ENCODE measurements at regions not wholly inside any gene's neighbourhood (a gene's known extent, or its start where the extent isn't known, plus 50 kb on each side); places are given as distances from the start of the nearest gene placed in this dataset.
A peak's percentile ranks its signal among the peaks of the same experiment; 100 is the strongest.

DNA sequence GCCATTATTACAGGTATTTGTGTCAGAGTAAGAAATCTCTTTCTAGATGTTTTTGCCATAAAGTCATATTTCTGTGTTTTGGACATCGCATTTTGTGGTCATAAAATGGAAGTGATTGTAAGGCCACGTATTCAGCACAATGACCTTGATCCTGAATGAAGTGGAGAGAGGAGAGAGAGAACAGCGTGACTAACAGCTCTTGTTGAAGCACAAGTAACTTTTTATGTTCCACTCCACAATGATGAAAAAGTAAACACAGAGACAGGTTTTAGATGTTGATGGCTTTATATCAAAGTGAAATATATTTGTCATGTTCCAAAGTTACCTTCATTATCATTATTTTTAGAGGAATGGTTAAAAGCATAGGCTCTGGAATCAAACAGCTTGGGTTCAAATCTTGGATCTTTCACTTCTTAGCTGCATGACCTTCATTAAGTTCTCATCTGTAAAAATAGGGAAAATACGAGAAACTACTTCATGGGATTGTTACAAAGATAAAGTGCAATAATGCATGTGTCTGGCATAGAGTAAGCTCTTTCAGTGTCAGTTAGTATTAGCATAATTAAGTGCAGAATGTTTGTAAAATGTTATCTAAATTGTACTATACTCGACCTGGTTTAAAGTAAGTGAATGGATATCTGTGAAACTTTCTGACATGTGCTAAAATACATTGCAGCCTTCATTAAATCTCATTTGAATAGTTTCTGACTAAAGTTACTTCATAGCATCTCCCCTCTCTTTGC, 341.5 kb upstream of the DNAJC19 start:
- DNase-seq (ENCODE audit: low spot score), result no peak
- CTCF ChIA-PET, result no interaction called here
- no TSS peak for BruUV-seq (replicated peaks)

DNA sequence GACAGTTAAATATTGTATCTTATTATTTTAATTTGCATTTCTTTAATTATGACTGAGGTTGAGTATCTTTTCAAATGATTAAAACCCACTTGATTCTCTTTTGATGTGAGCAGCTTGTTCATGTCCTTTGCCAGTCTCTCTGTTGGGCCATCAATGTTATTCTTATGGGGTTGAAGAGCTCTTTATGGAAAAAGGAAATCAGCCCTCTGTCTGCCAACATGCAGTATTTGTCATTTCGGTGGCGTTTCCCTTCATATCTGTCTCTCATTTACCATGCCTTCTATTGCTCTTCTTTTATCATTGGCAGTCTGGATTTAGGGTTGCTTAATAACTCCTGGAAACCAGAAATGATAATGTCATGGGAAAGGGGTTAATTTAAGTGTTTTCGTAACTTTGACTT, 340.7 kb upstream of the DNAJC19 start:
- no peak for TF ChIP-seq EZH2 (IDR thresholded peaks at IDR 0.05; ENCODE audit: borderline replicate concordance, low read depth, low read length, poor library complexity, severe bottlenecking)
- TF ChIP-seq, protein P1, sequence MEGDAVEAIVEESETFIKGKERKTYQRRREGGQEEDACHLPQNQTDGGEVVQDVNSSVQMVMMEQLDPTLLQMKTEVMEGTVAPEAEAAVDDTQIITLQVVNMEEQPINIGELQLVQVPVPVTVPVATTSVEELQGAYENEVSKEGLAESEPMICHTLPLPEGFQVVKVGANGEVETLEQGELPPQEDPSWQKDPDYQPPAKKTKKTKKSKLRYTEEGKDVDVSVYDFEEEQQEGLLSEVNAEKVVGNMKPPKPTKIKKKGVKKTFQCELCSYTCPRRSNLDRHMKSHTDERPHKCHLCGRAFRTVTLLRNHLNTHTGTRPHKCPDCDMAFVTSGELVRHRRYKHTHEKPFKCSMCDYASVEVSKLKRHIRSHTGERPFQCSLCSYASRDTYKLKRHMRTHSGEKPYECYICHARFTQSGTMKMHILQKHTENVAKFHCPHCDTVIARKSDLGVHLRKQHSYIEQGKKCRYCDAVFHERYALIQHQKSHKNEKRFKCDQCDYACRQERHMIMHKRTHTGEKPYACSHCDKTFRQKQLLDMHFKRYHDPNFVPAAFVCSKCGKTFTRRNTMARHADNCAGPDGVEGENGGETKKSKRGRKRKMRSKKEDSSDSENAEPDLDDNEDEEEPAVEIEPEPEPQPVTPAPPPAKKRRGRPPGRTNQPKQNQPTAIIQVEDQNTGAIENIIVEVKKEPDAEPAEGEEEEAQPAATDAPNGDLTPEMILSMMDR (conservative IDR thresholded peaks at IDR 0.05; ENCODE audit: low read depth, low read length), result no peak
- CTCF ChIA-PET, result no interaction called here
- H3K27ac ChIP-seq (ENCODE audit: low read depth, low read length, poor library complexity, severe bottlenecking), result no peak overlapping the region

More for the DNA sequence above, 341.5 kb upstream of the DNAJC19 start:
- peaks cover 52% of the 10 kb centered on the region for H3K27me3 ChIP-seq (replicated peaks; ENCODE audit: insufficient read depth, low read depth, low read length, poor library complexity)
- intact Hi-C loops (cut with micrococcal nuclease; ENCODE audit: unreplicated experiment), result no loop called here
- no peak overlapping the region for H3K4me3 ChIP-seq (ENCODE audit: low read depth, low read length, poor library complexity, severe bottlenecking)
- H3K36me3 ChIP-seq (ENCODE audit: insufficient read depth, low read length, poor library complexity, severe bottlenecking), result no peaks in the 10 kb centered on the region
- H3K4me1 ChIP-seq (ENCODE audit: insufficient read depth, low read length, poor library complexity, severe bottlenecking), result no peaks in the 10 kb centered on the region
- POLR2A ChIA-PET (ENCODE audit: low non-redundant PET), result no interaction called here
- H3K9me3 ChIP-seq (ENCODE audit: low read depth, low read length, poor library complexity, severe bottlenecking), result no peaks in the 10 kb centered on the region
- no peak for TF ChIP-seq EZH2 (IDR thresholded peaks at IDR 0.05; ENCODE audit: borderline replicate concordance, low read depth, low read length, poor library complexity, severe bottlenecking)
- TF ChIP-seq, protein P1 (conservative IDR thresholded peaks at IDR 0.05; ENCODE audit: low read depth, low read length), result no peak
- H3K27ac ChIP-seq (ENCODE audit: low read depth, low read length, poor library complexity, severe bottlenecking), result no peak overlapping the region

GRCh38 chr3:181329024-181329423, 339.5 kb upstream of the DNAJC19 start:
- intact Hi-C loops (cut with micrococcal nuclease; ENCODE audit: unreplicated experiment), result loop anchor here (5.0 kb wide), 3 partner anchors 928 to 1353 kb away; no protein-coding TSS in a partner anchor
- TF ChIP-seq, protein P1 (conservative IDR thresholded peaks at IDR 0.05; ENCODE audit: low read depth, low read length), result no peak
- no peak for TF ChIP-seq EZH2 (IDR thresholded peaks at IDR 0.05; ENCODE audit: borderline replicate concordance, low read depth, low read length, poor library complexity, severe bottlenecking)
- no TSS peak for BruUV-seq (replicated peaks)
- no peaks in the 10 kb centered on the region for H3K4me1 ChIP-seq (ENCODE audit: insufficient read depth, low read length, poor library complexity, severe bottlenecking)
- peaks cover 36% of the 10 kb centered on the region for H3K27me3 ChIP-seq (replicated peaks; ENCODE audit: insufficient read depth, low read depth, low read length, poor library complexity)
- no peak overlapping the region for H3K27ac ChIP-seq (ENCODE audit: low read depth, low read length, poor library complexity, severe bottlenecking)
- peak; percentile 38 for DNase-seq (ENCODE audit: low spot score)
- H3K36me3 ChIP-seq (ENCODE audit: insufficient read depth, low read length, poor library complexity, severe bottlenecking), result no peaks in the 10 kb centered on the region
- no peak overlapping the region for H3K4me3 ChIP-seq (ENCODE audit: low read depth, low read length, poor library complexity, severe bottlenecking)
- ChIA-PET CTCF (no interaction called here), POLR2A (ENCODE audit: low non-redundant PET) (interaction anchor here (0.6 kb wide), 1 partner anchor 416 kb away, joined by 3 read pairs; no protein-coding TSS in a partner anchor)
- H3K9me3 ChIP-seq (ENCODE audit: low read depth, low read length, poor library complexity, severe bottlenecking), result no peaks in the 10 kb centered on the region

More for the DNA sequence above, 340.7 kb upstream of the DNAJC19 start:
- Histone ChIP-seq H3K9me3 (ENCODE audit: low read depth, low read length, poor library complexity, severe bottlenecking) (no peaks in the 10 kb centered on the region), H3K36me3 (ENCODE audit: insufficient read depth, low read length, poor library complexity, severe bottlenecking) (no peaks in the 10 kb centered on the region), H3K4me1 (ENCODE audit: insufficient read depth, low read length, poor library complexity, severe bottlenecking) (no peaks in the 10 kb centered on the region), H3K27me3 (replicated peaks; ENCODE audit: insufficient read depth, low read depth, low read length, poor library complexity) (peaks cover 48% of the 10 kb centered on the region), H3K4me3 (ENCODE audit: low read depth, low read length, poor library complexity, severe bottlenecking) (no peak overlapping the region)
- BruUV-seq (replicated peaks), result no TSS peak
- POLR2A ChIA-PET (ENCODE audit: low non-redundant PET), result no interaction called here
- DNase-seq (ENCODE audit: low spot score), result no peak
- intact Hi-C loops (cut with micrococcal nuclease; ENCODE audit: unreplicated experiment), result no loop called here

All from A673 (cell line).